ENCODE measurements at regions not wholly inside any gene's neighbourhood (a gene's known extent, or its start where the extent isn't known, plus 50 kb on each side); places are given as distances from the start of the nearest gene placed in this dataset.

DNA sequence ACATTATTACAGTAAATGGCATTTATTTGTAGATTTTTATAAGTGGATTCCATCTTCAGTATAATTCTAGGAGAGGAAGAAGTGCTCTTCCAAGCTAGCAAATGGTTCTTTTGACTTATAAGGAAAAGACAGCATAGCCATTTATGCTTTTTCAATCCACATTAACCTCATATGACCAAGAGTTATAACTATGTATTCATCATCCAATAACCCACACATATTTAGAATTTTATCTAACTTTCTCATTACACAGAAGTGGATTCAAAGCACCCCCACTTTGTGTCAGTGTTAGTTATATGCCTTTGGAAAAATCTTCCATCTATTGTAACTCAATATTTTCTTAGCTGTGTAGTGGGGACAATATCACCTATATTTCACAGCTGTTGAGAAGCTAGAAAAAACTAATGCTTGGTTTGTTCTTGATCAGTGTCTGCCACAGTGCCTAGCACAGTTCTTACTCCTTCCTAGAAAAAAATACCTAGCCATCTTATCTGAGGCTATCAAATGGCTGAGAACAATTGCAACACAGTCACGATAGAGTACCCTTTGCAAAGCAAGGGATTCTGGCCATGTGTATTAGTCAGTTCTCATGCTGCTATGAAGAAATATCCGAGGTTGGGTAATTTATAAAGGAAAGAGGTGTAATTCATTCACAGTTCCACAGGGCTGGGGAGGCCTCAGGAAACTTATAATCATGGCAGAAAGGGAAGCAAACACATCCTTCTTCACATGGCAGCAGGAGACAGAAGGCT, 986.3 kb downstream of the TFAP2A start:
- no peaks in the 10 kb centered on the region for H3K36me3 Mint-ChIP-seq
- no peak for ATAC-seq

DNA sequence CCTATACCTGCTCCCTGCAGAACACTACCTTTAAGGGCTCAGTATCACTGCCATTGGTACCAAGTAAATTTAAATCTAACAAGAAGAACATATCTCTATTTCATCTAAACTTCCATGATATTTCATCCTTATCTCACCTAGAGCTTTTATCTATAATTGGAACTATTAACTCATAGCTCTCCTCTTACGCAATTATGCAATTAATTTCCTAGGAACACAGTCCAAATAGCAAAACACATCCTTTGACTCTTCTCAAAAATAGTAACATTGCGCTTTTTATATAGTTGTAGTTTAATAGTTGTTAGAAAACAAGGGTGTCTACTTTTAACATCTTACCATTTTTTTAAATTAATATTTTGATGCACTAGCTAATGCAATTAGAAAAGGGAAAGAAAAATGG, 986.8 kb upstream of the SLC35B3 start:
- H3K9me3 Mint-ChIP-seq, result no peaks in the 10 kb centered on the region
- DNase-seq (ENCODE audit: low spot score in 2 of 2) (no peak), ATAC-seq (no peak)
- H3K27ac Mint-ChIP-seq, result no peak overlapping the region
- no peaks in the 10 kb centered on the region for H3K36me3 Mint-ChIP-seq

More for the DNA sequence above, 986.3 kb downstream of the TFAP2A start:
- DNase-seq (ENCODE audit: low spot score in 2 of 2), result no peak
- no peak overlapping the region for H3K27ac Mint-ChIP-seq
- peaks cover 0 to 9% of the 10 kb centered on the region in 2 donors for H3K9me3 Mint-ChIP-seq

DNA sequence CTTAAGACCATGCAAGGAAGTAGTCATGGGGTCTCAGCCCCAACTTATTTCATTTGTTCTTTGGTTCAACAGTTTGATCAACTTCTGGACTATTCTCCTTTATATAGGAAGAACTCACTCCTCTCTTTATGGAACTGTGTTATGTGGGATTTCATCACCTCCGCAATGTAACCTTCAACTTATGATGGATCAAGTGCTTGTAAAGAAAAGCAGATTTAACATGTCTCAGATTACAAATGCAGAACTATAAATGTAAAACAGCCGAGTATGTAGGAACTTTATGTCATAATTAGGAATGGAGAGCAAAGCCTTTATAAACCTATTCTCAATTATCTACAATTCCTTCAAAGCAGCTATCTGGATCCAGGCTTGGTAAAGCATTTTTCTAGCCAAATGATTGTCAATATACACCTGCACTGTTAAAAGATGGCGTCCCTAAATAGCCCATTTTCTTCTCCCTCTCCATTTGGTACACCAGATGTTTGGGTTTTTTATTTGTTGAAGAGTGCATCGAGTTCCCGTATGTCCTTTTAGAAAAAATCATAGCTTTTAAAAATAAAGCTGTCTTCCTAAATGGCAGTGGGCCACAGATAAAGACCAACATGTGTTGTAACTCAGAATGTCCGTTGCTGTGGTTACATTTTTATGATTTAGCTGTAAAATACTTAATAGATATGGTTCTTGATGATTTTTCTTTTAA, 985.1 kb upstream of the SLC35B3 start:
- DNase-seq (ENCODE audit: low spot score in 2 of 2) (no peak), ATAC-seq (no peak)
- no peaks in the 10 kb centered on the region for H3K36me3 Mint-ChIP-seq
- H3K27ac Mint-ChIP-seq, result no peak overlapping the region
- H3K9me3 Mint-ChIP-seq, result no peaks in the 10 kb centered on the region

DNA sequence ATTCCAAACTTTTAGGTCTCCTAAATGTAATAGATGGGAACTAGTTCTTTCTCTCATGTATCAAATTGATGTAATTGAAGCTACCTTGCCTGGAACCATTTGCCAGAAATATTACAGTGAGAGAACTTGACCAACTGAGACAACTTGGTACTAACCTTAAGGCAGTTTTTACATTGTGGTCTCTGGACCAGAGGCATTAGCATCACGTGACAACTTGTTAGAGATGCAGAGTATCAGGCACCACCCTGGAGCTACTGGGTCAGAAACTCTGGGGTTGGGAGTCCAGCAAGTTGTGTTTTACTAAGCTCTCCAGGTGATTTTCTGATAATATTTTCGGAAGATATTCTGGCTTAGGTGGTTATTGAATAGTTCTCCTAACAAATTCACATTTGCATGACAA, 982.1 kb upstream of the SLC35B3 start:
- ATAC-seq (no peak), DNase-seq (ENCODE audit: low spot score in 2 of 2) (no peak)
- no peak overlapping the region for H3K27ac Mint-ChIP-seq
- H3K9me3 Mint-ChIP-seq, result no peaks in the 10 kb centered on the region
- H3K36me3 Mint-ChIP-seq, result no peaks in the 10 kb centered on the region

DNA sequence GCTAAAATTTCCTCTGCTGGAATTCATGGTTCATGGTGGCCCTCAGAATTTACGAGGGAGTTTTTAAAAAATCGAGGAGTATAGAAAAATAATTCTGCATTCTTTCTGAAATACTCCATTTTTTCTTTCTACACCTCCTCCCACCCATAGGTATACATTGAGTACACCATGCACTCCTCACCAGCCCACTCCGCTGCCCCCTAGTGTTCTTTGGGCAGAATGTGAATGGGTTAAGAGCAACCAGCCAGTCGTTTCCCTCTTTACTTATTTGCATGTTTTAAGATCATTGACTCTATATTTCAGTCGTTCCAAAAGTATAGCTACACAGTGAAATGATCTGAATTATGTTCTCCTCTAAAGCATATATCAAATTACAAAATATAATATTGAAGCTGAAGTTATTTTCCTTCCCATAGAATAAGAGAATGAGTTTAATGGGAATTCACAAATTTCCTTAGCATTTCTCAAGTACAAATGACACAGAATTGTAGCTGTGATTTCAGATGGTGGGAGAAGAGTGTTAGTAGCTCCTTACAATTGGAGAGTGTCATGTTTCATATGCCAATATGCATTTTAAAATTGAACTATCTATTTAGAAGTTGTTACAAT, 977.7 kb upstream of the SLC35B3 start:
- DNase-seq (ENCODE audit: low spot score in 2 of 2) (no peak), ATAC-seq (peak in 1 of 2 donors; percentile 46)
- Mint-ChIP-seq H3K9me3 (no peaks in the 10 kb centered on the region), H3K36me3 (no peaks in the 10 kb centered on the region), H3K27ac (no peak overlapping the region)

DNA sequence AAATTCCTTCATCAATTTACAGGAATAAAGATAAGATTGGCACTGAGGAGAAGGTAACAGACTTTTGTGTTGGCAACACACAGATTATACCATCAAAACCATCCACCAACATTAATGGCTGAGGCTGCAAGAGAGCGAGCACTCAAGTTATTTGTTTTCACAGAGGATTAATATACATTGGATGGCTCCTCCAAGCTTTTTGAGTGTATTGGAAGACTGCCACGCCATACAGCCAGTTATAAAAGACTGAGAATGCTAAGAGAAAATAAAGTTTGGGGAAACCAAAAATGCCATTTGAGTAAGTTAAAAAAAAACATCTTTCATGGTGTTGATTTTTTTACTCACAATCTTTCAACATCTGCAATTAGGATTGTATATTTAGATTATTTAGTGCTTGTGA, 973.8 kb upstream of the SLC35B3 start:
- ATAC-seq, result no peak
- Mint-ChIP-seq H3K27ac (no peak overlapping the region), H3K9me3 (peaks cover 9 to 11% of the 10 kb centered on the region in 2 donors), H3K36me3 (peaks cover 0 to 6% of the 10 kb centered on the region in 2 donors)
- no peak for DNase-seq (ENCODE audit: low spot score in 2 of 2)

DNA sequence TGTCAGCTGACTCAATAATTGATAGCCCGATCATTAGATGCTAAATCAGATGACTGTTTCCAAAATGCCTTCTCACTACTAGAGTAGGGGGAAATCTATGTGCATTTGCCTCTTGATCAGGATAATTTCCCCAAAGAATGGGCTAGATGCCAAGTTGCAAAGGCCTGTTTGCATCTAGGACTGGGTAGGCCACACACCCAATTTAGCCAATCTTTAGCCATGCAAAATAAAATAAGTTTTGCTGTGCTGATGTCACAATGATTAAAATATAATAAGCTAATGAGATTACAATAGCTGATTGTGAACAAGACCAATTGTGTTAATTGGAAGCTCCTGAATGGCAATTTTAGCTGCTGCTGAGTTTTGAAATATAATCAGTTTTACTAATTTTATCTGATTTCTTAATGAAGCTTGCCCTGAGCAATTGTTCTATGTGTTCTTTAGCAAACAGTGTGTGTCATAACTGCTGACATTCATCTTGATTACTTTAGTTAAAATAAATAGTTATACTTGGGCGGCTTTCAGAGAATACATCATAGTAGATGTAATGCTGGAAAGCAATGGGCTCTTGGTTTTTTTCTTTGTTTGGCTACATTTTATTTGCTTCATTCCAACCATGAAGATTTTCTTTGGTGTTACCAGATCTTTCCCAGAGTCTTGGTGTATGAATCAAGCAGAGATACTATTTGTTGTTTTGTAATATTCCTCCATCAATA, 973.2 kb upstream of the SLC35B3 start:
- H3K27ac Mint-ChIP-seq, result no peak overlapping the region
- DNase-seq (ENCODE audit: low spot score in 2 of 2) (no peak), ATAC-seq (no peak)
- H3K9me3 Mint-ChIP-seq, result peaks cover 9 to 11% of the 10 kb centered on the region in 2 donors
- H3K36me3 Mint-ChIP-seq, result peaks cover 0 to 6% of the 10 kb centered on the region in 2 donors

DNA sequence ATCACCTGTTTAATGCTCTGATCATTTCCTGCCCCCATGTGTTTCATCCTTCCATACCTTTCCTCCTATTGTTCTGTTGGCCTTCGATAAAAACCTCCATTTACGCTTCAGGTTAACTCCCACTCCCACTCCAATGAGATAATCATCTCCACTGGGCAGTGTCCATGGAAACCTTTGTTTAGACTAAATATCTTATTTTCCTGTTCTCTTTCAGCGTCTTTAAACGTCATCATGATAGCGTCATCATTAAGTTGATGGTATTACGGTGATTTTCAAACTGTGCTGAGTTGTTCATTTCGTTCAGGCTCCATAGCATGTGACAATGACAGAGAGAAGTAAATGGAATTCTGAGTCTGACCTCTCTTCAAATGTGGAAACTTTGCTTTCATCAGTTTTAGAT, 970.5 kb upstream of the SLC35B3 start:
- peaks cover 0 to 7% of the 10 kb centered on the region in 2 donors for H3K36me3 Mint-ChIP-seq

DNA sequence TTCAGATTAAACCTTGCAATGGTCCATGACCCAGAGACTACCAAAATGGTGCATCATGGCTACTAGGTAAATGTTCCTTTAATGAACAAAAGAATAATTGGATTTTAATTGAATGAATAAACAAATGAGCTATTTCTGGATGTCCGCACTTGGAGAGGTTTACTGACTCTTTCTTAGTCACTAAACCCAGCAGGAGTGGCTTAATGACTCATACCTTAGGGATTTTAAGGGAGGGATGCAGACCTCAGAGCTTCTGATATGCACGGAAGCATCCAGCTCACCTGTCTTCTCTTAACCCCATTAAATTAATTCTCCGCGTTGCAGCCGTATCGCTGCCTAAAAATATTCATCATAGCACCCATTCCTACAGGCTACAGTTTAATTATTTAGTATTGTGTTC, 970.0 kb upstream of the SLC35B3 start:
- no peak overlapping the region for H3K27ac Mint-ChIP-seq
- no peak for DNase-seq (ENCODE audit: low spot score in 2 of 2)
- no peak for ATAC-seq
- peaks cover 9 to 11% of the 10 kb centered on the region in 2 donors for H3K9me3 Mint-ChIP-seq
- peaks cover 0 to 12% of the 10 kb centered on the region in 2 donors for H3K36me3 Mint-ChIP-seq

More for the DNA sequence above, 970.5 kb upstream of the SLC35B3 start:
- ATAC-seq (no peak), DNase-seq (ENCODE audit: low spot score in 2 of 2) (no peak)
- Mint-ChIP-seq H3K27ac (no peak overlapping the region), H3K9me3 (peaks cover 9 to 11% of the 10 kb centered on the region in 2 donors)

DNA sequence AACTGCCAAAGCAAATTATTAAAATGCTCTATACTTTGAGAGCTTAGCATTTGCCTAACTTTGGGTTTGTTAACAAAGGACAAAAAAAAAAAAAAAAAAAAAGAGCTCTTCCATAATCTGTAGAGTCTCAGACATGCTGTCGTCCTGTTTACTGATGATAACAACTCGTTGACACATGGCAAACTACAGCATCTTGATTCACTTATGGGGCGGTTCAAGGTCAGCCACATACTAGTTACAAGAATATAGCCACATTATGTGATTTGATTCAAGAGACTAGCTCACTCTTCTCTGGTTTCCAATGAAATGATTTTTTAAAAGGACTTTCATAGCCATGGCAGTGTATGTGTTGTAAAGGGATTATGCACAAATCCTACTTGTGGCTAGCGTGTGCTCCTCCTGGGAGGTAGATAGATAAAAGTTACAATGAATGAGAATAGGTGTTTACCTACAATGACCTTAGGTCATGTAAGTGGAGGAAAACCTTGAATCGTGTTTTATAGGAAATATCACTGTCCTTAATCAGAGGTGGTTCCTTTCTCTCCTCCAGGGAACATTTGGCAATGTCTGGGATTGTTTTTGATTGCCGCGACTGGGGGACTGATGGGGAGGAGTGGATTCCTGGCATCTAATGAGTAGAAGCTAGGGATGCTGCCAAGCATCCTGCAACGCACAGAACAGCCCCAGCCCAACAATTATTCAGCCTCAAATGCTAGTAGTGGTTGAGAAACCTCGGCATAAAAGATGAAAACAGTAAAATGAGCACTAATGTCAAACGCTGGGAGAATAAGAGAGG, 969.2 kb upstream of the SLC35B3 start:
- no peak for ATAC-seq
- peaks cover 9 to 11% of the 10 kb centered on the region in 2 donors for H3K9me3 Mint-ChIP-seq
- H3K36me3 Mint-ChIP-seq, result peaks cover 0 to 13% of the 10 kb centered on the region in 2 donors
- no peak for DNase-seq (ENCODE audit: low spot score in 2 of 2)
- no peak overlapping the region for H3K27ac Mint-ChIP-seq

DNA sequence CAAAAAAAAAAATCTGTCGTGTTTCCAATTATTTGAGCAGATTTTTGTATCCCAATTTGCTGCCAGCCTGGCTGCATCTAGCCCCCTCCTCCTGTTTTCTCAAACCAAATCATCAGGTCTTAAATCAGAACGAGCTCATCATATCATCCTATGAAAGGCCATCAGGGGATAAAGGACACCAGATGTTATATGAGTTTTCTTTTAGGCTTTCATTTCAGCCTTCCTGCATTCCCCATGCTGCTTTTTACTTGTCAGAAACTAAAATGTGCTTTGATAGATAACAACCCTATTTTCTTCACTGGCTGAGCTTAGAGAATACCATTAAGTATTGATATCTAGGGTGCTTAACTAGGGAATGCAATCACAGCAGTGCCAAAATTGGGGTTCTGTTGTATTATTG, 968.4 kb upstream of the SLC35B3 start:
- Mint-ChIP-seq H3K9me3 (peaks cover 9 to 11% of the 10 kb centered on the region in 2 donors), H3K36me3 (peaks cover 0 to 13% of the 10 kb centered on the region in 2 donors), H3K27ac (no peak overlapping the region)
- no peak for DNase-seq (ENCODE audit: low spot score in 2 of 2)
- no peak for ATAC-seq

DNA sequence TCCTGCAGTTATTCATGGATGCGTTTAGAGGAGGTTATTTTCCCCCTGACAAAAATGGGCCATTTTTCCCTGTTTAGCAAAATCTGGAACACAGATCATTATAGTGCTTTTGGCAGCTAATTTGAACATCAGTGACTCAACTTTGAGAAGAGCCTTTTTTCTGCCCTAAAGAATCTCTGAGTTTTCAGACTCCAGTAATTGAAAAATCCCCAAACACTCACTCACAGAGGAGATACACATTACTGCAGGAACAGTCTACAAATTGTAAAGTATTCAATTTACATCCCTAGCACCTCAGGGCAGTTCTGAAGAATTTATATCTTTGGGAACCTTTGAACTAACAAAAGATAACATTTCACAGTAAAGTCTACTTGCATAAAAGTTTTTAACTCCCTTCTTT, 966.6 kb upstream of the SLC35B3 start:
- peaks cover 9 to 15% of the 10 kb centered on the region in 2 donors for H3K9me3 Mint-ChIP-seq
- DNase-seq (ENCODE audit: low spot score in 2 of 2), result no peak
- H3K27ac Mint-ChIP-seq, result no peak overlapping the region
- H3K36me3 Mint-ChIP-seq, result peaks cover 0 to 13% of the 10 kb centered on the region in 2 donors
- no peak for ATAC-seq

DNA sequence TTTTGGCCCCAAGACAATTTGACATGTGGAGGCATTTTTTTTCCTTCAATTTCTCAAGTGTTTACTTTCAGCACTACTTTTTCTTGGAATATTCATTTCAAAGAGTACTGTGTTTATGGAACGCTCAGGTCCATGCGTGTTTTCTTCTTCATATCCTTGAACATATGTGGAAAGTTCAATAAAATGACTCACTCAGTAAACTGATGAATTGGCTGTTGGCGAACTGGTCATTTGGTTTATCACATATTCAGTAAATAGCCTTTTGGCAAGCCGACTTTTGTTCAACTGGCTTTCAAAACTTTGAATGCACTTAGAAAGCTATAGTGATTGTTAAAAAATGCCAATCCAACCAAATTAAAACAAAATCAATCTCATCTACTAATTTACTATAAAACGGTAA, 964.6 kb upstream of the SLC35B3 start:
- ATAC-seq, result no peak
- DNase-seq (ENCODE audit: low spot score in 2 of 2), result no peak
- peaks cover 0 to 13% of the 10 kb centered on the region in 2 donors for H3K36me3 Mint-ChIP-seq
- H3K9me3 Mint-ChIP-seq, result peaks cover 4 to 11% of the 10 kb centered on the region in 2 donors
- no peak overlapping the region for H3K27ac Mint-ChIP-seq

DNA sequence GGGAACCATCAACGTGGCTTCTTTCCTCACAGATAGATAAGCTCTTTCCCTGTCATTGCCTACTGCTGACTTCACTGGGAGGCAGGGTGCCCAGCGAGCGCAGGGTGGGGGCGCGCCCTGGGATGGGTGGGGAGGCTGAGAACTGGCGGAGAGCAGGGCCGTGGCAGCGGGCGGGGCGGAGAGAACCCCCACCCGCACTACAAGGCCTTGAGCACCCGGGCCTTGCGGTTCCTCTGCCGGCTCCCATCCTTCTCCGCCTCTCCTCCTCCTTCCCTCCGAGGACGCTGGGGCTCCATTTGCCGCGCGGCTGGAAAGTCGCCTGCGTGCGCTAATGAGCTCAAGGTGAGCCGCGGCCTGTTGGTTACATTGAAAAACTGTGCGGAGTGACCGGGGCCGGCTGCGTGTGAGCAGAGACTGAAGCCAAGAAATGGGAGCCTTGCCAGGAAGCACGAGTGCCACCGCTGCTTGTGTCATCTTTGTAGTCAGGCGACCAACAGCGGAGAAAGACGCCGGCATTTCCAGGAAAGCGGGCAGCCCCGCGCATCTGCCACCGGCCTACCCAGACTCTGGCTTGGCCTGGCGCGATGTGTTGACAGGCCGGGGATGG, 963.5 kb upstream of the SLC35B3 start:
- Mint-ChIP-seq H3K27ac (no peak overlapping the region), H3K36me3 (peaks cover 0 to 7% of the 10 kb centered on the region in 2 donors), H3K9me3 (peaks cover 0 to 9% of the 10 kb centered on the region in 2 donors)
- ATAC-seq, result no peak
- DNase-seq (ENCODE audit: low spot score in 2 of 2), result no peak

DNA sequence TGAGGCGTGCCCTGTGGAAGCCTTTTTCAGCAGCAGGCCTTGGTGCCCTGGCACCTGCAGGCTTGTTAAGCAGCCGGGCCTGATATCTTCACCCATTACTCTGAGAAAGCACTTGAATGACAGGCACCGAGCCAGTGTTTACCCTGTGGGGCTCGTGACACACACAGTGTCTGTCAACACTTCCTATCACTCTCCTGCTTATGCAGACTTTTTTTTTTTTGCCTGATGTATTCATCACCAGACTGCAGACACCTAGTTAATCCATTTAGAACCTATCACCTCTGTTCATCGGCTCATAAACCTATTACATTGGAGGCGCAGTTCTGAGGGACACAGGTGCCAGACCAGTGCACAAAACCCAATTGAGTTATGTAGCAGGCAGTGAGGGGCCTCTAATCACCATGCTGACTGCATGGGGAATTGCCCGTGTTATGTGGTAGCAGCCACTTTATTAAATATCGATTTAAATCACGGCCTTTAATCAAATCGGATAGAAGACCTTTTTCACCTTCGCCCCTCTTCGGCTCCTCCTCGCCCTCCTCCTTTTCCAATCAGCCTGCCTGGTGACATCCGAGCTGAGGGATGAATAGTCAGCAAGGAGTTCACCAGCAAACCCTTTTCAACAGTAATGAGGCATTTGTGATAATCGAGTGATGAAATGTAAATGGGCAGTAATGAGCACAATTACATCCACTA, 962.9 kb upstream of the SLC35B3 start:
- Mint-ChIP-seq H3K36me3 (peaks cover 0 to 7% of the 10 kb centered on the region in 2 donors), H3K27ac (no peak overlapping the region), H3K9me3 (peaks cover 0 to 9% of the 10 kb centered on the region in 2 donors)
- ATAC-seq, result no peak
- no peak for DNase-seq (ENCODE audit: low spot score in 2 of 2)

All from activated naive CD4-positive, alpha-beta T cell treated with anti-CD3 and anti-CD28 coated beads, Interleukin-2, amount 50 U/mL, for 72 hours (primary cell).